ENCODE measurements at regions not wholly inside any gene's neighbourhood (a gene's known extent, or its start where the extent isn't known, plus 50 kb on each side); places are given as distances from the start of the nearest gene placed in this dataset.
A peak's percentile ranks its signal among the peaks of the same experiment; 100 is the strongest.

DNA sequence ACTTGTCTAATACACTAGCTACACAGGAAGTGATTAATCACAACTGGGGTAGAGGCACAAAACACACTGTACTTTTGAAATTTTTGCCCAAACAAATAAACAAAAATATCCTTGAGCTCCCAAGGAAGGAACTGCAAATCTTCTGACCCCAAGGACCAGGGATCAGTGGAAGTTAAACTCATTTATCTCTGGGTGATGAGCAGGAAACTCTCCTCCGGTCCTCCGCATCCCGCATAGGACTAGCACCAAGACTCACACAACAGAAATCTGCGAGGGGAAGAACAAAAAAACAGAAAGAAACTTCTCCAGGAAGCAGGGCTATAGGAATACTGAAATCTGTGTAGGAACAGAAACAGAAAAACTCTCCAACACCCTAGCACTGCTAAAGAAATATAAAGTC lies 650.3 kb downstream of the DCDC2C start:
- no peak overlapping the region for H3K27ac ChIP-seq
- TF ChIP-seq, protein P1, sequence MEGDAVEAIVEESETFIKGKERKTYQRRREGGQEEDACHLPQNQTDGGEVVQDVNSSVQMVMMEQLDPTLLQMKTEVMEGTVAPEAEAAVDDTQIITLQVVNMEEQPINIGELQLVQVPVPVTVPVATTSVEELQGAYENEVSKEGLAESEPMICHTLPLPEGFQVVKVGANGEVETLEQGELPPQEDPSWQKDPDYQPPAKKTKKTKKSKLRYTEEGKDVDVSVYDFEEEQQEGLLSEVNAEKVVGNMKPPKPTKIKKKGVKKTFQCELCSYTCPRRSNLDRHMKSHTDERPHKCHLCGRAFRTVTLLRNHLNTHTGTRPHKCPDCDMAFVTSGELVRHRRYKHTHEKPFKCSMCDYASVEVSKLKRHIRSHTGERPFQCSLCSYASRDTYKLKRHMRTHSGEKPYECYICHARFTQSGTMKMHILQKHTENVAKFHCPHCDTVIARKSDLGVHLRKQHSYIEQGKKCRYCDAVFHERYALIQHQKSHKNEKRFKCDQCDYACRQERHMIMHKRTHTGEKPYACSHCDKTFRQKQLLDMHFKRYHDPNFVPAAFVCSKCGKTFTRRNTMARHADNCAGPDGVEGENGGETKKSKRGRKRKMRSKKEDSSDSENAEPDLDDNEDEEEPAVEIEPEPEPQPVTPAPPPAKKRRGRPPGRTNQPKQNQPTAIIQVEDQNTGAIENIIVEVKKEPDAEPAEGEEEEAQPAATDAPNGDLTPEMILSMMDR (IDR thresholded peaks at IDR 0.05), result no peak
- no peak for TF ChIP-seq ZFX (IDR thresholded peaks at IDR 0.05; ENCODE audit: borderline replicate concordance)

DNA sequence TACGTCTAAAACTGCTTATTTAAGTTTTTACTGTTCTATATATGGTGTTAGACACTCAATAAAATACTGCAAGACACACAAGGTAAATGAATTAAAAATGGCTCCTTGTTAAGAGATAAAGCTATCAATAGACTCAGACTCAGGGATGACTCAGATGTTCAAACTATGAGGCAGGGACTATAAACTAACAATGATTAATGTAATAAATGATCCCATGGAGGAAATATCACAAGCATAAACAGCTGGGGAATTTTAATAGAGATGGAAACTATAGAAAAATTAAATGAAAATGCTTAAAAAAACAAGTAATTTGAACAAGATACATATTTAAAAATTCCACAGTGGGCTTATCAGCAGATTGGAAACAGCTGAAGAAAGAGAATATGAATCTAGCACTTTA lies 650.8 kb downstream of the DCDC2C start:
- H3K27ac ChIP-seq, result no peak overlapping the region
- no peak for TF ChIP-seq ZFX (IDR thresholded peaks at IDR 0.05; ENCODE audit: borderline replicate concordance)
- TF ChIP-seq, protein P1 (IDR thresholded peaks at IDR 0.05), result no peak

DNA sequence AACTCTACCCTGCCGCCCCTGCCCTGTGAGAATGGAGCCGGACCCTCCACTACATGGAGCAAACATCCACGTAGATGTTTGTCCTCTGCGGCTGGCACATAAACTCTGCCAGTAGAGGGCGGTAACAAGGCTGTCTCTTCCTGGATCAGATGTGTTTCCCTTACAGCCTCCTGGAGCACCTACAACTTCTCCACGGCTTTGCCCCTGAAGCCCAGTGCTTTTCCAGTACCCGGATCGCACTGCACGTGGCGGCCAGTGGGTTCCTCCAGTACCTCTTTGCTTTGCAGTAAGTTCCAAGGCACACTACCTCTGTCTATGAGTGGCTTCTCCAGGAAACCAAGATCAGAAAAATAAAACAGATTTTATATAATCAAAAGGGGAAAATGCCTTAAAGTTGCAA lies 651.3 kb downstream of the DCDC2C start:
- no peak for TF ChIP-seq ZFX (IDR thresholded peaks at IDR 0.05; ENCODE audit: borderline replicate concordance)
- TF ChIP-seq, protein P1 (IDR thresholded peaks at IDR 0.05), result peak; percentile 88
- no peak overlapping the region for H3K27ac ChIP-seq

DNA sequence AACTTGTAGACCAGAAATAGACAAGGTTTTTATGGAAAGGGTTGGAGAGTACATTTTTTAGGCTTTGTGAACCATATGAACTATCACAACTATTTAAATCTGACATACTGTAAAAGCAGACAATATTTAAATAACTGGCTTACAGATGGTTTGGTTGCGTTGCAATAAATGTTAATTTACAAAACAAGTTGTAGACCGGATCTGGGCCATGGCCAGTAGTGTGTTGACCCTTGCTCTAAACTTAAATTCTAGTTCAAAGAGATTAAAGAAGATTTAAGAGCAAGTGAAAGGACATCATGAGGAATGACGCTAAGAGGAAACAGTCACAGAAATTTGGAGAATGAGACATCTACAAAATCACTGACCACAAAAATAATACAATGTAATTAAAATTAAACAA lies 652.7 kb downstream of the DCDC2C start:
- TF ChIP-seq, protein P1 (IDR thresholded peaks at IDR 0.05), result no peak
- no peak for TF ChIP-seq ZFX (IDR thresholded peaks at IDR 0.05; ENCODE audit: borderline replicate concordance)
- no peak overlapping the region for H3K27ac ChIP-seq

DNA sequence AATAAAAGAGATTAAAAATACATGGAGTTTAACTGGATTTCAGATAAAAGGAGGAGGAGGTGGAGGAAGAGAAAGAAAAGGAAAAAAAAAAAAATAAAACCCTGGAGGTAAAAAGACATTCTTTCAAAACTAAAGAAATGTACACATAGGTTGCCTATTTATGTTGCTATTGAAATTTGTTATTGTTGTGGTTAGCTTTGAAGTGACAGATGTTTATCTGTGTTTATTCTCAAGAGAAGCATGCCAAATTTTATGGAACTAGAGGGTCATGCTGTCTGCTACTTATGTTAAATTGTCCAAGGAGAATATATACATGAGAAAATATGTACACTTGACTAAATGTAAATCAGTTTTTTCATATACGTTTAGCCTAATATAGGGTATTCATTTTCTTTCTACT lies 653.2 kb downstream of the DCDC2C start:
- no peak overlapping the region for H3K27ac ChIP-seq
- TF ChIP-seq ZFX (IDR thresholded peaks at IDR 0.05; ENCODE audit: borderline replicate concordance), result no peak
- TF ChIP-seq, protein P1 (IDR thresholded peaks at IDR 0.05), result no peak

DNA sequence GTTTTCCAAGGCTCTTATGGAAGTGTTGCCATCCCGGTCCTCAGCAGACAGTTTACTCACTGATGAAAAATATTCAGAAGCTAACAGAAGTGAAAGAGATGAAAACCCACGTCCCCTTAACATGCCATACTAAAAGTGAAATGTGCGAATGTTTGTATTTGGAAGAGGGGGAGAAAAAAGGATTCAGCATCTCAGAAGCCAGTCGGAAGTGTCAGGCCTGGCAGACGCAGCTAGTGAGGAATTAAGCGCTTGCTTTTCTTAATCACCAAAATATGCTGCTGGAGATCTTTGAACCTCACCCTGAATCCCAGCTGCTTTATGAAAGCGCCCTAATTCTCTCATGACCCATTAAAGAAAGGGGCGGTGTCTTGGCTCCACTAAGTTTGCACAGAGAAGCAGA lies 653.7 kb downstream of the DCDC2C start:
- TF ChIP-seq ZFX (IDR thresholded peaks at IDR 0.05; ENCODE audit: borderline replicate concordance), result no peak
- TF ChIP-seq, protein P1 (IDR thresholded peaks at IDR 0.05), result no peak
- no peak overlapping the region for H3K27ac ChIP-seq

DNA sequence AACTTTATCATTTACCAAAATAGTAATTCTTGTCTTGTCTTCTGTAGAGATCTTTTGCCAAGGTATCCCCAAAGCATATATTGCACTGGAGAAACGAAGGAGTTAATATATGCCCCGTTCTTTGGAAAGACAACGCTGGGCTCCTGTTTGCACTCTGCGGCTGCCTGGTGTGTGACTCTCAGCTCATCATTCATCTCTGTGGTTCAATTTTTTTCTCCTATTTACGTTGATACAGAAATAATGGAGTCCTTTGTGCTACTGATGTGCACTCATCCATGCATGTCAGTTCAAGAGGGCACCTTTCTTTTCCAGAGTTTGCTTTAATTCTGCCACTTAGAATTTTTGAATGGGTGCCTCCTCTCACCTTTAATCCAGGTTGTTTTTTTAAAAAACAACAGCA lies 655.5 kb downstream of the DCDC2C start:
- H3K27ac ChIP-seq, result no peak overlapping the region
- TF ChIP-seq ZFX (IDR thresholded peaks at IDR 0.05; ENCODE audit: borderline replicate concordance), result no peak
- TF ChIP-seq, protein P1 (IDR thresholded peaks at IDR 0.05), result no peak
